ENCODE measurements at regions not wholly inside any gene's neighbourhood (a gene's known extent, or its start where the extent isn't known, plus 50 kb on each side); places are given as distances from the start of the nearest gene placed in this dataset.

DNA sequence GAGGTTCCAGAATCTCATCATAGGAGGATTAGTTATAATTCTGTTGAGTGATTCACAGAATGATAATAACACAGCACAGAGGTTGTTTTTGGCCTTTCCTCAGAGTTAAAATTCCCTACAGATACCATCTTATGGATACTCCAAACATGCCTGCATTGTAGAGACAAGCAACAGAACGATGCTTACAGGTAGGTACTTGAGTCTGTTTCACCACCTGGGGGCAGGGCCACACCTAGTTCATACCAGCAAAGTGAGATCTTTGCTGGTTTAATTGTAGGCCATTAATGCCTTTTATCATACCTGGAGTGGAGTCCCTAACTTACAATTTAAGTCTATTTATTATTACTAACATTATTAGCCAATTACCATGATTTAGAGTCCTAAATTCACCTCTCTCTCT is 416.5 kb upstream of the TLE4 start:
- in situ Hi-C loops (cut with MboI; ENCODE audit: low pct_ligation_motif_present in 1 of 4, low pct_unique_long_range_greater_than_20kb in 1 of 4, low sequenced_read_pairs in 3 of 4): no loop called here
- intact Hi-C loops (cut with DNase I; ENCODE audit: low total_unique reads): no loop called here
- no peak for TF ChIP-seq POLR2AphosphoS5 (IDR thresholded peaks at IDR 0.05)
- TF ChIP-seq, protein P1, sequence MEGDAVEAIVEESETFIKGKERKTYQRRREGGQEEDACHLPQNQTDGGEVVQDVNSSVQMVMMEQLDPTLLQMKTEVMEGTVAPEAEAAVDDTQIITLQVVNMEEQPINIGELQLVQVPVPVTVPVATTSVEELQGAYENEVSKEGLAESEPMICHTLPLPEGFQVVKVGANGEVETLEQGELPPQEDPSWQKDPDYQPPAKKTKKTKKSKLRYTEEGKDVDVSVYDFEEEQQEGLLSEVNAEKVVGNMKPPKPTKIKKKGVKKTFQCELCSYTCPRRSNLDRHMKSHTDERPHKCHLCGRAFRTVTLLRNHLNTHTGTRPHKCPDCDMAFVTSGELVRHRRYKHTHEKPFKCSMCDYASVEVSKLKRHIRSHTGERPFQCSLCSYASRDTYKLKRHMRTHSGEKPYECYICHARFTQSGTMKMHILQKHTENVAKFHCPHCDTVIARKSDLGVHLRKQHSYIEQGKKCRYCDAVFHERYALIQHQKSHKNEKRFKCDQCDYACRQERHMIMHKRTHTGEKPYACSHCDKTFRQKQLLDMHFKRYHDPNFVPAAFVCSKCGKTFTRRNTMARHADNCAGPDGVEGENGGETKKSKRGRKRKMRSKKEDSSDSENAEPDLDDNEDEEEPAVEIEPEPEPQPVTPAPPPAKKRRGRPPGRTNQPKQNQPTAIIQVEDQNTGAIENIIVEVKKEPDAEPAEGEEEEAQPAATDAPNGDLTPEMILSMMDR (IDR thresholded peaks at IDR 0.05): no peak
- no peak for TF ChIP-seq POLR2A (IDR thresholded peaks at IDR 0.05)
- TF ChIP-seq EP300 (IDR thresholded peaks at IDR 0.05; ENCODE audit: low read depth): no peak
- Histone ChIP-seq H3K27ac (no peak overlapping the region), H3K4me3 (no peak overlapping the region), H3K9me3 (no peaks in the 10 kb centered on the region), H3K4me1 (no peaks in the 10 kb centered on the region), H3K27me3 (no peaks in the 10 kb centered on the region), H3K36me3 (no peaks in the 10 kb centered on the region)
- no peak for DNase-seq
- WGBS, 2 donors (ENCODE audit: low coverage in 1 of 2): 35% methylated on average over 1 of the region's 1 CpG; no CpG with 5 or more reads in 1 of the 2 donors

DNA sequence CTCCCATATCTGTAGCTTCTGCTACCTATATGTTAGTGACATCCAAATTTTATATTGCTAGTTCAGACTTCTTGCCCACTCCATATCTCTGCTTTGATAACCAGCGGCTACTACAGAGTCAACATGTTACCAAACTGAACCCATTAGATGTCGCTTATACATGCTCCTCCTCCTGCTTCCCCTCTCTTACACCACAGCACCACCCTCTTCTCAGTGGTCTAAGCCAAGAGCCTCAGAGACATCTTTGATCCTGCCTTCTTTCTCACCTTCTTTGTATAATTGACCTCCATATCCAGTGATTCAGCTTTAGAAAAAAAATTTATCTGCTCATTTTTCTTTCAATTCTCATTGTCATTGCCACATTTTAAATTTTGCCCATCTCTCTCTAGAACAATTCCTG is 408.2 kb upstream of the TLE4 start:
- no peak overlapping the region for H3K27ac ChIP-seq
- intact Hi-C loops (cut with DNase I; ENCODE audit: low total_unique reads): no loop called here
- H3K36me3 ChIP-seq: no peaks in the 10 kb centered on the region
- no peaks in the 10 kb centered on the region for H3K4me1 ChIP-seq
- in situ Hi-C loops (cut with MboI; ENCODE audit: low pct_ligation_motif_present in 1 of 4, low pct_unique_long_range_greater_than_20kb in 1 of 4, low sequenced_read_pairs in 3 of 4): no loop called here
- no peak overlapping the region for H3K4me3 ChIP-seq
- TF ChIP-seq EP300 (IDR thresholded peaks at IDR 0.05; ENCODE audit: low read depth) (no peak), POLR2AphosphoS5 (IDR thresholded peaks at IDR 0.05) (no peak)
- TF ChIP-seq, protein P1 (IDR thresholded peaks at IDR 0.05): no peak
- WGBS, 2 donors (ENCODE audit: low coverage in 1 of 2): 80 to 95% methylated on average over 2 of the region's 2 CpGs
- DNase-seq: no peak
- H3K27me3 ChIP-seq: no peaks in the 10 kb centered on the region
- H3K9me3 ChIP-seq: no peaks in the 10 kb centered on the region

DNA sequence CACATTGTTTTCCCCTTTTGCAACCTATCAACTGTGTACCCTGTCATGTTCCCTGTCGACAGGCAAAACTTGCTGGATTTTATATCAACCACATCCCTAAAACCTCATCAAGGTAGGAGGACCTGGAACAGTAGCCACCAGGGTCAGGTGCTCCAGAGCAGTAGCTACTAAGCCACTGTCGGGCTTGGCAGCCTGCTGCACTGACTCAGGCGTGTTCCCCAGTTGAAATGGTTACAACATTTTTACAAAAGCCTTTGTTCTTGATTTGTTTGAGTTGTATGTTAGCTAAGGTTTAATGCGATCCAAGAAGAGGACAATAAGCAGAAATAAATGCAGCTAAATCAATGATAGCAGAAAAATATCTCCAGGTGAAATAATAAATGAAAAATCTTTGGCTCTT is 407.4 kb upstream of the TLE4 start:
- intact Hi-C loops (cut with DNase I; ENCODE audit: low total_unique reads): no loop called here
- no peaks in the 10 kb centered on the region for H3K9me3 ChIP-seq

GRCh38 chr9:79165020-79165780 is 406.6 kb upstream of the TLE4 start:
- no peak for TF ChIP-seq POLR2A (IDR thresholded peaks at IDR 0.05)
- no peak for TF ChIP-seq EP300 (IDR thresholded peaks at IDR 0.05; ENCODE audit: low read depth)
- no peak for TF ChIP-seq POLR2AphosphoS5 (IDR thresholded peaks at IDR 0.05)
- TF ChIP-seq, protein P1 (IDR thresholded peaks at IDR 0.05): no peak
- Histone ChIP-seq H3K27me3 (no peaks in the 10 kb centered on the region), H3K9me3 (no peaks in the 10 kb centered on the region), H3K27ac (no peak overlapping the region), H3K4me1 (no peaks in the 10 kb centered on the region), H3K4me3 (no peak overlapping the region), H3K36me3 (no peaks in the 10 kb centered on the region)
- in situ Hi-C loops (cut with MboI; ENCODE audit: low pct_ligation_motif_present in 1 of 4, low pct_unique_long_range_greater_than_20kb in 1 of 4, low sequenced_read_pairs in 3 of 4): no loop called here
- intact Hi-C loops (cut with DNase I; ENCODE audit: low total_unique reads): no loop called here
- DNase-seq: no peak
- WGBS, 2 donors (ENCODE audit: low coverage in 1 of 2): 66% methylated on average over 5 of the region's 5 CpGs; no CpG with 5 or more reads in 1 of the 2 donors

More for the DNA sequence above, 407.4 kb upstream of the TLE4 start:
- DNase-seq: no peak
- Histone ChIP-seq H3K27me3 (no peaks in the 10 kb centered on the region), H3K4me1 (no peaks in the 10 kb centered on the region), H3K4me3 (no peak overlapping the region), H3K36me3 (no peaks in the 10 kb centered on the region), H3K27ac (no peak overlapping the region)
- in situ Hi-C loops (cut with MboI; ENCODE audit: low pct_ligation_motif_present in 1 of 4, low pct_unique_long_range_greater_than_20kb in 1 of 4, low sequenced_read_pairs in 3 of 4): no loop called here
- WGBS, 2 donors (ENCODE audit: low coverage in 1 of 2): 58 to 67% methylated on average over 4 of the region's 4 CpGs
- TF ChIP-seq POLR2AphosphoS5 (IDR thresholded peaks at IDR 0.05) (no peak), POLR2A (IDR thresholded peaks at IDR 0.05) (no peak)
- TF ChIP-seq, protein P1 (IDR thresholded peaks at IDR 0.05): no peak

Measured in transverse colon (tissue), 4 donors.